ENCODE measurements at regions not wholly inside any gene's neighbourhood (a gene's known extent, or its start where the extent isn't known, plus 50 kb on each side); places are given as distances from the start of the nearest gene placed in this dataset.

DNA sequence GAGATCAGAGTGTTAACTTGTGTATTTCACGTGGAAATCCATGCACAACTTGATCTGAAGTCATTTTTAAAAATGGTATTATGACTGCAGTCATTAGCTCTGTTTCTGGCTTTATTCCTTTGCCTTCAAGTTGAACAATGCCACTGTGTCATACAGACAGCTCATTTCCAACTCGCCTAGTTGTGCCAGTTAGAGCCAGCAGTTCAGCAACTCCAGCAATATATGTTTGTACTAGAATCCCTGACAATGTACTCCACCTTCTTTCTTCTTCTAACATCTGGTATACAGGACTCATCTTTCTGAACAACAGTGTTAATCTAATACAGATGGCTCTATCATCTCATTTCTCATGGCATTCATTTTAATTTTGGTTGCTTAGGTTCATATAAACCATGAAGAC lies 418.3 kb upstream of the POU3F2 start:
- TF ChIP-seq POLR2AphosphoS5 (IDR thresholded peaks at IDR 0.05; ENCODE audit: low read depth), result no peak
- TF ChIP-seq, protein P1, sequence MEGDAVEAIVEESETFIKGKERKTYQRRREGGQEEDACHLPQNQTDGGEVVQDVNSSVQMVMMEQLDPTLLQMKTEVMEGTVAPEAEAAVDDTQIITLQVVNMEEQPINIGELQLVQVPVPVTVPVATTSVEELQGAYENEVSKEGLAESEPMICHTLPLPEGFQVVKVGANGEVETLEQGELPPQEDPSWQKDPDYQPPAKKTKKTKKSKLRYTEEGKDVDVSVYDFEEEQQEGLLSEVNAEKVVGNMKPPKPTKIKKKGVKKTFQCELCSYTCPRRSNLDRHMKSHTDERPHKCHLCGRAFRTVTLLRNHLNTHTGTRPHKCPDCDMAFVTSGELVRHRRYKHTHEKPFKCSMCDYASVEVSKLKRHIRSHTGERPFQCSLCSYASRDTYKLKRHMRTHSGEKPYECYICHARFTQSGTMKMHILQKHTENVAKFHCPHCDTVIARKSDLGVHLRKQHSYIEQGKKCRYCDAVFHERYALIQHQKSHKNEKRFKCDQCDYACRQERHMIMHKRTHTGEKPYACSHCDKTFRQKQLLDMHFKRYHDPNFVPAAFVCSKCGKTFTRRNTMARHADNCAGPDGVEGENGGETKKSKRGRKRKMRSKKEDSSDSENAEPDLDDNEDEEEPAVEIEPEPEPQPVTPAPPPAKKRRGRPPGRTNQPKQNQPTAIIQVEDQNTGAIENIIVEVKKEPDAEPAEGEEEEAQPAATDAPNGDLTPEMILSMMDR (IDR thresholded peaks at IDR 0.05; ENCODE audit: insufficient read depth, low read length), result no peak
- TF ChIP-seq GABPA (IDR thresholded peaks at IDR 0.05; ENCODE audit: low read depth), result no peak

Data from HL-60 (cell line).